HG03442 (cell line): ENCODE measurements at regions not wholly inside any gene's neighbourhood (a gene's known extent, or its start where the extent isn't known, plus 50 kb on each side); places are given as distances from the start of the nearest gene placed in this dataset.

Experiments used
- ATAC-seq: cut with Tn5 transposase; IDR thresholded peaks from one replicate; pipeline ENCODE4 v1.9.1; 2021; ENCODE audit warnings: mild to moderate bottlenecking, moderate library complexity; ENCODE audit not compliant: unreplicated experiment

GRCh38 chr7:84684836-84685480, 490.4 kb upstream of the SEMA3A start:
- ATAC-seq = no peak

- ATAC-seq = no peak
Observed at GRCh38 chr7:84682543-84682942, 488.0 kb upstream of the SEMA3A start.

- ATAC-seq = no peak
Observed at GRCh38 chr7:84678841-84679240, 484.3 kb upstream of the SEMA3A start.

GRCh38 chr7:84677117-84677732, 482.6 kb upstream of the SEMA3A start:
- ATAC-seq = no peak

GRCh38 chr7:84675633-84676034, 481.0 kb upstream of the SEMA3A start:
- ATAC-seq = peak; percentile 46

- ATAC-seq = no peak
Observed at GRCh38 chr7:84674236-84674913, 479.8 kb upstream of the SEMA3A start.

- ATAC-seq = no peak
Observed at GRCh38 chr7:84669177-84669732, 474.7 kb upstream of the SEMA3A start.

GRCh38 chr7:84668116-84668515, 473.5 kb upstream of the SEMA3A start:
- no peak for ATAC-seq

- no peak for ATAC-seq
Observed at GRCh38 chr7:84666651-84667050, 472.1 kb upstream of the SEMA3A start.

- ATAC-seq = no peak
Observed at GRCh38 chr7:84665339-84665738, 470.8 kb upstream of the SEMA3A start.

GRCh38 chr7:84664626-84665025, 470.0 kb upstream of the SEMA3A start:
- ATAC-seq = no peak

GRCh38 chr7:84663224-84663623, 468.6 kb upstream of the SEMA3A start:
- no peak for ATAC-seq

GRCh38 chr7:84658286-84658685, 463.7 kb upstream of the SEMA3A start:
- ATAC-seq = no peak

GRCh38 chr7:84654273-84654672, 459.7 kb upstream of the SEMA3A start:
- ATAC-seq = no peak

GRCh38 chr7:84651876-84652275, 457.3 kb upstream of the SEMA3A start:
- ATAC-seq = no peak

- no peak for ATAC-seq
Observed at GRCh38 chr7:84647797-84648757, 453.5 kb upstream of the SEMA3A start.

GRCh38 chr7:84642611-84643010, 448.0 kb upstream of the SEMA3A start:
- no peak for ATAC-seq

- ATAC-seq = no peak
Observed at GRCh38 chr7:84640637-84641036, 446.0 kb upstream of the SEMA3A start.

- ATAC-seq = no peak
Observed at GRCh38 chr7:84638339-84638697, 443.7 kb upstream of the SEMA3A start.

GRCh38 chr7:84637568-84638338, 443.2 kb upstream of the SEMA3A start:
- ATAC-seq = no peak
